ENCODE measurements at regions not wholly inside any gene's neighbourhood (a gene's known extent, or its start where the extent isn't known, plus 50 kb on each side); places are given as distances from the start of the nearest gene placed in this dataset.

DNA sequence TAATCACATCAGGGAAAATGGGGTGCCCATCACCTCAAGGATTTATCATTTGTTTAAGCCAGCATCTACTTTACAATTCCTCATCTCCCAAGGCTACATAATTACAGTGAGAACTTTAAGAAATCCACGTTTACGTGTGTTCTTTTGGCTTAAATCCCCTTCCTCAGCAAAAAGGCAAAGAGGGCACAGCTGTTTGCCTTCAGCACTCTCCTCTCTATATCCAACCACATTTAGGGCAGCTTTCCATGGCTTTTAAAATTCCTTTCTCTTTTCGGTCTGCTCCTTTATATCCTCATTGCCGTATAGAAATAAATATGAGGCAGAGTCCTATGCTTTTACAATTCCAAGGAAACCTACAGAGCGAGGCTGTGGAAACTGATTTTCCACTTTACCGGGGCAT lies 175.9 kb downstream of the EMP1 start:
- TF ChIP-seq, protein P1, sequence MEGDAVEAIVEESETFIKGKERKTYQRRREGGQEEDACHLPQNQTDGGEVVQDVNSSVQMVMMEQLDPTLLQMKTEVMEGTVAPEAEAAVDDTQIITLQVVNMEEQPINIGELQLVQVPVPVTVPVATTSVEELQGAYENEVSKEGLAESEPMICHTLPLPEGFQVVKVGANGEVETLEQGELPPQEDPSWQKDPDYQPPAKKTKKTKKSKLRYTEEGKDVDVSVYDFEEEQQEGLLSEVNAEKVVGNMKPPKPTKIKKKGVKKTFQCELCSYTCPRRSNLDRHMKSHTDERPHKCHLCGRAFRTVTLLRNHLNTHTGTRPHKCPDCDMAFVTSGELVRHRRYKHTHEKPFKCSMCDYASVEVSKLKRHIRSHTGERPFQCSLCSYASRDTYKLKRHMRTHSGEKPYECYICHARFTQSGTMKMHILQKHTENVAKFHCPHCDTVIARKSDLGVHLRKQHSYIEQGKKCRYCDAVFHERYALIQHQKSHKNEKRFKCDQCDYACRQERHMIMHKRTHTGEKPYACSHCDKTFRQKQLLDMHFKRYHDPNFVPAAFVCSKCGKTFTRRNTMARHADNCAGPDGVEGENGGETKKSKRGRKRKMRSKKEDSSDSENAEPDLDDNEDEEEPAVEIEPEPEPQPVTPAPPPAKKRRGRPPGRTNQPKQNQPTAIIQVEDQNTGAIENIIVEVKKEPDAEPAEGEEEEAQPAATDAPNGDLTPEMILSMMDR (IDR thresholded peaks at IDR 0.05), result no peak
- no peak for TF ChIP-seq POLR2AphosphoS5 (IDR thresholded peaks at IDR 0.05)

All from breast epithelium (tissue), 3 donors.